Mesenchymal stem cell (in vitro differentiated cells and primary cell): ENCODE measurements at regions not wholly inside any gene's neighbourhood (a gene's known extent, or its start where the extent isn't known, plus 50 kb on each side); places are given as distances from the start of the nearest gene placed in this dataset.

ENCODE experiments used
- DNase-seq: peaks from one replicate; pipeline ENCODE4 v3.0.0-alpha.2; 2013
- H2AFZ ChIP-seq: one replicate; pipeline ENCODE4 v1.6.1; 2013; ENCODE audit warnings: low read depth, mild to moderate bottlenecking, control low read depth, inconsistent platforms, low read length, moderate library complexity
- H2AK5ac ChIP-seq: 2 replicates; pipeline ENCODE4 v1.6.1; 2013; ENCODE audit warnings: low read length, moderate library complexity, mild to moderate bottlenecking, inconsistent platforms; ENCODE audit not compliant: severe bottlenecking
- H2BK120ac ChIP-seq: one replicate; pipeline ENCODE4 v1.6.1; 2013; ENCODE audit warnings: low read depth, mild to moderate bottlenecking, inconsistent platforms, low read length, moderate library complexity
- H2BK12ac ChIP-seq, 2 experiments: one replicate each; pipeline ENCODE4 v1.6.1; 2013; ENCODE audit warnings: inconsistent platforms in 2 of 2, low read length in 2 of 2, mild to moderate bottlenecking in 2 of 2, moderate library complexity in 2 of 2, control low read depth in 1 of 2
- H2BK15ac ChIP-seq: one replicate; pipeline ENCODE4 v1.6.1; 2013; ENCODE audit warnings: mild to moderate bottlenecking, low read depth, inconsistent platforms; ENCODE audit not compliant: poor library complexity, severe bottlenecking
- H2BK5ac ChIP-seq: 2 replicates; pipeline ENCODE4 v1.6.1; 2013; ENCODE audit warnings: low read depth, mild to moderate bottlenecking, low read length, control low read depth, inconsistent platforms; ENCODE audit not compliant: poor library complexity, severe bottlenecking
- H3K14ac ChIP-seq, 2 experiments: one replicate each; pipeline ENCODE4 v1.6.1; 2013; ENCODE audit warnings: inconsistent platforms in 2 of 2, low read length in 2 of 2, control low read depth in 1 of 2, mild to moderate bottlenecking in 1 of 2, moderate library complexity in 1 of 2
- H3K18ac ChIP-seq, 2 experiments: one replicate each; pipeline ENCODE4 v1.6.1; 2013; ENCODE audit warnings: inconsistent platforms in 2 of 2, low read length in 2 of 2, control low read depth in 1 of 2, low read depth in 1 of 2, mild to moderate bottlenecking in 1 of 2
- H3K23ac ChIP-seq, 2 experiments: one replicate each; pipeline ENCODE4 v1.6.1; 2013; ENCODE audit warnings: inconsistent platforms in 2 of 2, low read length in 2 of 2, mild to moderate bottlenecking in 2 of 2, moderate library complexity in 2 of 2, control low read depth in 1 of 2
- H3K27ac ChIP-seq: 2 replicates; pipeline ENCODE4 v1.5.1; 2013; ENCODE audit warnings: mild to moderate bottlenecking, moderate library complexity, low read length, control low read depth, inconsistent platforms; ENCODE audit not compliant: poor library complexity, severe bottlenecking
- H3K27me3 ChIP-seq, 2 experiments: 2 replicates each; pipeline versions ENCODE4 v1.6.1 to v1.7.0; 2013; ENCODE audit warnings: low read length in 2 of 2, mild to moderate bottlenecking in 2 of 2, moderate library complexity in 2 of 2, control low read depth in 1 of 2, inconsistent platforms in 1 of 2; ENCODE audit not compliant: control insufficient read depth in 1 of 2, insufficient read depth in 1 of 2
- H3K36me3 ChIP-seq, 2 experiments: 2 replicates each; pipeline versions ENCODE4 v1.6.1 to v1.7.0; 2013; ENCODE audit warnings: low read length in 2 of 2, control low read depth in 1 of 2, inconsistent platforms in 1 of 2, low read depth in 1 of 2, mild to moderate bottlenecking in 1 of 2; ENCODE audit not compliant: insufficient read depth in 2 of 2, control insufficient read depth in 1 of 2
- H3K4ac ChIP-seq, 2 experiments: one replicate each; pipeline ENCODE4 v1.6.1; 2013; ENCODE audit warnings: inconsistent platforms in 2 of 2, low read length in 2 of 2, mild to moderate bottlenecking in 2 of 2, moderate library complexity in 2 of 2, control low read depth in 1 of 2, low read depth in 1 of 2
- H3K4me1 ChIP-seq: 2 replicates; pipeline ENCODE4 v1.6.1; 2013; ENCODE audit warnings: low read depth, low read length, control low read depth; ENCODE audit not compliant: control insufficient read depth, insufficient read depth
- H3K4me2 ChIP-seq: 2 replicates; pipeline ENCODE4 v1.6.1; 2013; ENCODE audit warnings: low read length, mild to moderate bottlenecking, inconsistent platforms; ENCODE audit not compliant: poor library complexity, severe bottlenecking
- H3K4me3 ChIP-seq, 2 experiments: 2 replicates each; pipeline versions ENCODE4 v1.5.1 to v1.7.0; 2013; ENCODE audit warnings: low read length in 2 of 2, mild to moderate bottlenecking in 2 of 2, control low read depth in 1 of 2, low read depth in 1 of 2; ENCODE audit not compliant: insufficient read depth in 1 of 2
- H3K79me1 ChIP-seq: replicated peaks from 2 replicates; pipeline ENCODE4 v1.6.1; 2013; ENCODE audit warnings: mild to moderate bottlenecking, control low read depth, low read length, inconsistent platforms; ENCODE audit not compliant: poor library complexity, severe bottlenecking
- H3K9ac ChIP-seq: 2 replicates; pipeline ENCODE4 v1.7.0; 2013; ENCODE audit warnings: mild to moderate bottlenecking, low read length, moderate library complexity
- H3K9me3 ChIP-seq: 2 replicates; pipeline ENCODE4 v1.7.0; 2013; ENCODE audit warnings: mild to moderate bottlenecking, low read length; ENCODE audit not compliant: control insufficient read depth
- H4K8ac ChIP-seq: one replicate; pipeline ENCODE4 v1.6.1; 2013; ENCODE audit warnings: inconsistent platforms, mild to moderate bottlenecking, low read length, moderate library complexity
- H4K91ac ChIP-seq: one replicate; pipeline ENCODE4 v1.6.1; 2013; ENCODE audit warnings: mild to moderate bottlenecking, low read length, inconsistent platforms
- WGBS: methylation state at CpG from one replicate; pipeline ENCODE4 v1.1.7; 2013; ENCODE audit warnings: mixed read lengths; 5-methylcytosine and 5-hydroxymethylcytosine counted together

DNA sequence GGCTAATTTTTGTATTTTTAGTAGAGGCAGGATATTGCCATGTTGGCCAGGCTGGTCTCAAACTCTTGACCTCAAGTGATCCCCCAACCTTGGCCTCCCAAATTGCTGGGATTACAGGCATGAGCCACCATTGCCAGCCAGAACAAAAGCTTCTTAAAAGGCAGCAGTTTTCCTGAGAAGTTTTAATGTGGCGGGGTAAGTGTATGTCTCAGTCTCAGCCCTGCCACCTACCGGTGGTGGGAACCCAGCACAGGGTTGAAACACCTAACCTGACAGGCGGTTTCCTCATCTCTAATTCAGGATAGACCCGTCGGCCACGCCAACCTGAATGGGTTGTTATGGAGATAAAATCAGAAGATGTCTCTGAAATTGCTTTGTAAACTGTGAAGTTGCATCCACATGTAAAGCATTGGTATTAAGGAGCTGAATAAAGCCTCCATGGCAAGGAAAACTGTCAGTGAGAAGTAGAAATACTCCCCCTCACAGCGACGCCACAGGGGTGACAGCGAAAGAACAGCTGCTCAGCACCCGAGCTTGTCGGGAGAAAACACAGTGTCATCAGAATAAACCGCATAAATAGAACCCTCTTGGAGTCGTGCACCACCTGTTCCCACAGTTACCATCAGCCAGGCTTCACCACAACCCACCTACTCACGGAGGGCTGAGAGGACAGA lies 165.9 kb upstream of the NCAM1 start:
- WGBS = 70% methylated on average over 11 of the region's 14 CpGs
- H3K27ac ChIP-seq = no peak overlapping the region
- no peak overlapping the region for H3K18ac ChIP-seq

GRCh38 chr11:112795911-112796649 lies 165.1 kb upstream of the NCAM1 start:
- Histone ChIP-seq H3K4me1 (no peaks in the 10 kb centered on the region), H3K18ac (no peak overlapping the region), H2BK15ac (peak overlapping the region; percentile 21), H3K79me1 (no peaks in the 10 kb centered on the region), H2AFZ (no peak overlapping the region), H3K9ac (no peak overlapping the region), H3K14ac (peak overlapping the region in 1 of 2 experiments; percentile 87), H3K4me3 (no peak overlapping the region), H3K4me2 (no peak overlapping the region), H3K27me3 (peaks cover 0 to 10% of the 10 kb centered on the region in 2 experiments), H3K36me3 (no peaks in the 10 kb centered on the region), H3K9me3 (no peaks in the 10 kb centered on the region), H4K8ac (no peak overlapping the region), H3K4ac (no peak overlapping the region), H2BK120ac (no peak overlapping the region), H4K91ac (no peak overlapping the region), H3K23ac (no peak overlapping the region), H2AK5ac (no peak overlapping the region), H2BK5ac (no peak overlapping the region), H2BK12ac (no peak overlapping the region), H3K27ac (no peak overlapping the region)
- WGBS = 61% methylated on average over 17 of the region's 17 CpGs
- DNase-seq = no peak

More for the DNA sequence above, 165.9 kb upstream of the NCAM1 start:
- Histone ChIP-seq H2BK15ac (no peak overlapping the region), H2AFZ (no peak overlapping the region), H4K91ac (no peak overlapping the region), H3K9me3 (no peaks in the 10 kb centered on the region), H3K27me3 (peaks cover 0 to 10% of the 10 kb centered on the region in 2 experiments), H2BK120ac (no peak overlapping the region), H3K9ac (no peak overlapping the region), H3K4me2 (no peak overlapping the region), H3K4me3 (no peak overlapping the region), H3K23ac (no peak overlapping the region), H3K79me1 (no peaks in the 10 kb centered on the region), H3K36me3 (no peaks in the 10 kb centered on the region), H3K14ac (no peak overlapping the region), H3K4me1 (no peaks in the 10 kb centered on the region), H2BK12ac (no peak overlapping the region), H2BK5ac (no peak overlapping the region), H2AK5ac (no peak overlapping the region), H4K8ac (no peak overlapping the region), H3K4ac (no peak overlapping the region)
- peak; percentile 28 for DNase-seq

GRCh38 chr11:112797092-112797491 lies 164.1 kb upstream of the NCAM1 start:
- peak; percentile 5 for DNase-seq
- H3K9ac ChIP-seq = no peak overlapping the region
- H3K4me3 ChIP-seq = no peak overlapping the region
- no peak overlapping the region for H3K4ac ChIP-seq
- H4K91ac ChIP-seq = no peak overlapping the region
- no peak overlapping the region for H2BK5ac ChIP-seq
- no peak overlapping the region for H2BK120ac ChIP-seq
- H2BK15ac ChIP-seq = no peak overlapping the region
- WGBS = 0% methylated on average over 1 of the region's 2 CpGs
- no peaks in the 10 kb centered on the region for H3K4me1 ChIP-seq
- H4K8ac ChIP-seq = no peak overlapping the region
- H2AK5ac ChIP-seq = no peak overlapping the region
- no peaks in the 10 kb centered on the region for H3K79me1 ChIP-seq
- peaks cover 0 to 10% of the 10 kb centered on the region in 2 experiments for H3K27me3 ChIP-seq
- H3K36me3 ChIP-seq = no peaks in the 10 kb centered on the region
- H3K18ac ChIP-seq = no peak overlapping the region
- no peaks in the 10 kb centered on the region for H3K9me3 ChIP-seq
- H2BK12ac ChIP-seq = no peak overlapping the region
- H3K23ac ChIP-seq = no peak overlapping the region
- no peak overlapping the region for H2AFZ ChIP-seq
- no peak overlapping the region for H3K27ac ChIP-seq
- no peak overlapping the region for H3K14ac ChIP-seq
- H3K4me2 ChIP-seq = no peak overlapping the region

DNA sequence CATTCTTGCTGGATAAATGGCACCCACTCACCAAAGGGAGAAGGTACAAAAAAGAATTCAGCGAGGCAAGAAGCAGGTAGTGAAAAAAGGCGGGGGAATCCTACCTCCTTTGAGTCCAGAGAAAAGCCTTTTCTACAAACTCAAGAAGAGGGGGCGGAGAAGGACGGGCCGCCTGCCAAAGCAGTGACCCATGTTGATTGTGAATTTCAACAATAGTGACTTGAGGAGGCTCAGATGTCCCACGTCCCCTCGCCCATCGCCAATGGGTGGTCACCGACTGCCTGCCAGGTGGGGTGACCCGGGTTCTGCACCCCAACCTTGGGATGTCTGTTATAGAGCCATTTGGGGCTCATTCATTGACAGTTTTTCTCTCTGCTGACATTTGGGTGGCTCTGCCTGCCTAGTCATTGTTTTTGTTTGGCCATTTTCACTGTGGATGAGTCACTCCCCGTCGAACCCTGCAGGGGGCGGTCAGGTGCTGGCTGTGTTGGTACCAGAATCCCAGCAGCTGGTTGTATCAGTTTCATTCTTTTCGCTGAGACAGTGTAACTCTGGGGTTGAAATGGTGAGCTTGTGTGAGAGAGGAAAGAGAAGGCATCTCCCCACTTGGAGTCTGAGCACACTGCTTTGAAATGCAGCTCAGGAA lies 163.4 kb upstream of the NCAM1 start:
- Histone ChIP-seq H3K18ac (no peak overlapping the region), H3K4me3 (no peak overlapping the region), H3K9ac (no peak overlapping the region), H3K9me3 (no peaks in the 10 kb centered on the region), H3K27ac (no peak overlapping the region), H3K23ac (no peak overlapping the region), H2BK15ac (no peak overlapping the region), H3K27me3 (peaks cover 0 to 10% of the 10 kb centered on the region in 2 experiments), H3K79me1 (no peaks in the 10 kb centered on the region), H3K14ac (no peak overlapping the region), H2BK5ac (no peak overlapping the region), H2BK120ac (no peak overlapping the region), H2AFZ (no peak overlapping the region), H4K91ac (no peak overlapping the region), H3K4ac (no peak overlapping the region), H3K4me1 (no peaks in the 10 kb centered on the region), H3K36me3 (no peaks in the 10 kb centered on the region), H2BK12ac (no peak overlapping the region), H4K8ac (no peak overlapping the region), H3K4me2 (no peak overlapping the region), H2AK5ac (no peak overlapping the region)
- peak; percentile 6 for DNase-seq
- 56% methylated on average over 12 of the region's 14 CpGs for WGBS
